IgD-negative memory B cell (primary cell): ENCODE measurements at regions not wholly inside any gene's neighbourhood (a gene's known extent, or its start where the extent isn't known, plus 50 kb on each side); places are given as distances from the start of the nearest gene placed in this dataset.

Experiments used
- H3K27ac Mint-ChIP-seq, 3 donors: one replicate each; pipeline ENCODE4 v1.8.0; 2020 to 2022; ENCODE audit warnings: mild to moderate bottlenecking in 3 of 3, mixed read lengths in 3 of 3, moderate library complexity in 1 of 3
- H3K27me3 Mint-ChIP-seq: one replicate; pipeline ENCODE4 v1.8.0; 2021; ENCODE audit warnings: mixed read lengths
- H3K36me3 Mint-ChIP-seq: one replicate; pipeline ENCODE4 v1.8.0; 2020; ENCODE audit warnings: mild to moderate bottlenecking, mixed read lengths
- H3K4me1 Mint-ChIP-seq, 3 donors: one replicate each; pipeline ENCODE4 v1.8.0; 2020 to 2022; ENCODE audit warnings: mixed read lengths in 3 of 3, mild to moderate bottlenecking in 1 of 3
- H3K4me3 Mint-ChIP-seq, 4 donors: one replicate each; pipeline ENCODE4 v1.8.0; 2020 to 2022; ENCODE audit warnings: mild to moderate bottlenecking in 4 of 4, mixed read lengths in 4 of 4, moderate library complexity in 3 of 4
- H3K9me3 Mint-ChIP-seq, 3 donors: one replicate each; pipeline ENCODE4 v1.8.0; 2020 to 2021; ENCODE audit warnings: mixed read lengths in 3 of 3, mild to moderate bottlenecking in 1 of 3

- Mint-ChIP-seq H3K4me3 (no peak overlapping the region), H3K27ac (no peak overlapping the region), H3K27me3 (peaks cover 3% of the 10 kb centered on the region), H3K36me3 (no peaks in the 10 kb centered on the region), H3K4me1 (peaks cover 0 to 3% (median 0%) of the 10 kb centered on the region in 3 donors), H3K9me3 (peaks cover 0 to 3% (median 0%) of the 10 kb centered on the region in 3 donors)
These were observed 326.9 kb downstream of the FGF9 start for GRCh38 chr13:21997726-21998125.

- no peak overlapping the region for H3K27ac Mint-ChIP-seq
- H3K27me3 Mint-ChIP-seq, result peaks cover 3% of the 10 kb centered on the region
- H3K9me3 Mint-ChIP-seq, result peaks cover 0 to 3% (median 0%) of the 10 kb centered on the region in 3 donors
- H3K4me1 Mint-ChIP-seq, result peaks cover 0 to 3% (median 0%) of the 10 kb centered on the region in 3 donors
- H3K4me3 Mint-ChIP-seq, result no peak overlapping the region
- H3K36me3 Mint-ChIP-seq, result no peaks in the 10 kb centered on the region
These were observed 327.6 kb downstream of the FGF9 start for GRCh38 chr13:21998279-21998990.

- no peak overlapping the region for H3K4me3 Mint-ChIP-seq
- H3K9me3 Mint-ChIP-seq, result peaks cover 0 to 1% (median 0%) of the 10 kb centered on the region in 3 donors
- no peak overlapping the region for H3K27ac Mint-ChIP-seq
- peaks cover 0 to 7% (median 0%) of the 10 kb centered on the region in 3 donors for H3K4me1 Mint-ChIP-seq
- peaks cover 3% of the 10 kb centered on the region for H3K27me3 Mint-ChIP-seq
- no peaks in the 10 kb centered on the region for H3K36me3 Mint-ChIP-seq
These were observed 328.8 kb downstream of the FGF9 start for GRCh38 chr13:21999666-22000065.

GRCh38 chr13:22000191-22000590 lies 329.3 kb downstream of the FGF9 start:
- Mint-ChIP-seq H3K9me3 (peaks cover 0 to 1% (median 0%) of the 10 kb centered on the region in 3 donors), H3K27ac (no peak overlapping the region), H3K36me3 (no peaks in the 10 kb centered on the region), H3K4me1 (peaks cover 0 to 7% (median 0%) of the 10 kb centered on the region in 3 donors), H3K4me3 (no peak overlapping the region), H3K27me3 (peaks cover 3% of the 10 kb centered on the region)

GRCh38 chr13:22001336-22001735 lies 330.5 kb downstream of the FGF9 start:
- Mint-ChIP-seq H3K4me1 (peaks cover 0 to 7% (median 0%) of the 10 kb centered on the region in 3 donors), H3K27me3 (peaks cover 3% of the 10 kb centered on the region), H3K27ac (no peak overlapping the region), H3K9me3 (peaks cover 0 to 1% (median 0%) of the 10 kb centered on the region in 3 donors), H3K36me3 (no peaks in the 10 kb centered on the region), H3K4me3 (no peak overlapping the region)

GRCh38 chr13:22002893-22003292 lies 332.0 kb downstream of the FGF9 start:
- no peaks in the 10 kb centered on the region for H3K36me3 Mint-ChIP-seq
- H3K4me3 Mint-ChIP-seq, result no peak overlapping the region
- H3K9me3 Mint-ChIP-seq, result peaks cover 0 to 1% (median 0%) of the 10 kb centered on the region in 3 donors
- no peak overlapping the region for H3K27ac Mint-ChIP-seq
- peaks cover 0 to 6% (median 0%) of the 10 kb centered on the region in 3 donors for H3K4me1 Mint-ChIP-seq
- peaks cover 3% of the 10 kb centered on the region for H3K27me3 Mint-ChIP-seq

- Mint-ChIP-seq H3K36me3 (no peaks in the 10 kb centered on the region), H3K4me3 (no peak overlapping the region), H3K4me1 (no peaks in the 10 kb centered on the region), H3K9me3 (peaks cover 0 to 2% (median 0%) of the 10 kb centered on the region in 3 donors), H3K27me3 (no peaks in the 10 kb centered on the region), H3K27ac (no peak overlapping the region)
These were observed 338.6 kb downstream of the FGF9 start for GRCh38 chr13:22009500-22009899.

GRCh38 chr13:22009937-22010336 lies 339.1 kb downstream of the FGF9 start:
- Mint-ChIP-seq H3K27ac (no peak overlapping the region), H3K4me1 (no peaks in the 10 kb centered on the region), H3K4me3 (no peak overlapping the region), H3K36me3 (no peaks in the 10 kb centered on the region), H3K9me3 (peaks cover 0 to 2% (median 0%) of the 10 kb centered on the region in 3 donors), H3K27me3 (no peaks in the 10 kb centered on the region)

GRCh38 chr13:22012686-22013085 lies 341.8 kb downstream of the FGF9 start:
- Mint-ChIP-seq H3K4me1 (peaks cover 0 to 6% (median 4%) of the 10 kb centered on the region in 3 donors), H3K27me3 (no peaks in the 10 kb centered on the region), H3K4me3 (no peak overlapping the region), H3K27ac (no peak overlapping the region), H3K9me3 (peaks cover 0 to 2% (median 0%) of the 10 kb centered on the region in 3 donors), H3K36me3 (no peaks in the 10 kb centered on the region)

- Mint-ChIP-seq H3K27me3 (no peaks in the 10 kb centered on the region), H3K4me1 (peaks cover 0 to 8% (median 6%) of the 10 kb centered on the region in 3 donors), H3K4me3 (no peak overlapping the region), H3K36me3 (no peaks in the 10 kb centered on the region), H3K27ac (no peak overlapping the region), H3K9me3 (no peaks in the 10 kb centered on the region)
These were observed 343.6 kb downstream of the FGF9 start for GRCh38 chr13:22014469-22014868.

- no peak overlapping the region for H3K4me3 Mint-ChIP-seq
- no peaks in the 10 kb centered on the region for H3K36me3 Mint-ChIP-seq
- no peak overlapping the region for H3K27ac Mint-ChIP-seq
- no peaks in the 10 kb centered on the region for H3K27me3 Mint-ChIP-seq
- H3K9me3 Mint-ChIP-seq, result no peaks in the 10 kb centered on the region
- peaks cover 0 to 8% (median 6%) of the 10 kb centered on the region in 3 donors for H3K4me1 Mint-ChIP-seq
These were observed 346.4 kb downstream of the FGF9 start for GRCh38 chr13:22017226-22017625.

- Mint-ChIP-seq H3K27me3 (no peaks in the 10 kb centered on the region), H3K9me3 (no peaks in the 10 kb centered on the region), H3K4me1 (peaks cover 0 to 8% (median 6%) of the 10 kb centered on the region in 3 donors), H3K27ac (no peak overlapping the region), H3K4me3 (no peak overlapping the region), H3K36me3 (no peaks in the 10 kb centered on the region)
These were observed 347.4 kb downstream of the FGF9 start for GRCh38 chr13:22018076-22018835.

- Mint-ChIP-seq H3K4me3 (no peak overlapping the region), H3K4me1 (peaks cover 0 to 8% (median 6%) of the 10 kb centered on the region in 3 donors), H3K27ac (peak overlapping the region in 1 of 3 donors; percentile 35), H3K27me3 (no peaks in the 10 kb centered on the region), H3K9me3 (no peaks in the 10 kb centered on the region), H3K36me3 (no peaks in the 10 kb centered on the region)
These were observed 347.9 kb downstream of the FGF9 start for GRCh38 chr13:22018836-22019210.

- H3K9me3 Mint-ChIP-seq, result no peaks in the 10 kb centered on the region
- H3K27me3 Mint-ChIP-seq, result peaks cover 6% of the 10 kb centered on the region
- H3K4me1 Mint-ChIP-seq, result no peaks in the 10 kb centered on the region
- no peak overlapping the region for H3K27ac Mint-ChIP-seq
- H3K4me3 Mint-ChIP-seq, result no peak overlapping the region
- H3K36me3 Mint-ChIP-seq, result no peaks in the 10 kb centered on the region
These were observed 353.6 kb downstream of the FGF9 start for GRCh38 chr13:22024381-22024994.

GRCh38 chr13:22027566-22027965 lies 356.7 kb downstream of the FGF9 start:
- no peak overlapping the region for H3K4me3 Mint-ChIP-seq
- H3K27ac Mint-ChIP-seq, result no peak overlapping the region
- no peaks in the 10 kb centered on the region for H3K9me3 Mint-ChIP-seq
- peaks cover 6% of the 10 kb centered on the region for H3K27me3 Mint-ChIP-seq
- H3K36me3 Mint-ChIP-seq, result no peaks in the 10 kb centered on the region
- H3K4me1 Mint-ChIP-seq, result no peaks in the 10 kb centered on the region
